SIG-M5 (cell line): ENCODE measurements at regions not wholly inside any gene's neighbourhood (a gene's known extent, or its start where the extent isn't known, plus 50 kb on each side); places are given as distances from the start of the nearest gene placed in this dataset.
"Not testable (repeated sequence)": the region's sequence is repeated elsewhere in the genome, so short reads cannot be mapped to it uniquely, and the experiment has no call there.

Experiments
- DNase-seq: peaks from one replicate; lab custom pipeline; 2025; lab: John Stamatoyannopoulos, UW

DNA sequence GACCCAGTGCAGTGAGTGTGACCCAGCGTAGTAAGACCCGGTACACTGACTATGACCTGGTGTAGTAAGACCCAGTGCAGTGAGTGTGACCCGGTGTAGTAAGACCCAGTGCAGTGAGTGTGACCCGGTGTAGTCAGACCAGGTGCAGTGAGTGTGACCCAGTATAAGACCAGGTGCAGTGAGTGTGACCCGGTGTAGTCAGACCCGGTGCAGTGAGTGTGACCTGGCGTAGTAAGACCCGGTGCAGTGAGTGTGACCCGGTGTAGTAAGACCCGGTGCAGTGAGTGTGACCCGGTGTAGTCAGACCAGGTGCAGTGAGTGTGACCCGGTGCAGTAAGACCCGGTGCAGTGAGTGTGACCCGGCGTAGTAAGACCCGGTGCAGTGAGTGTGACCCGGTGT is 134.2 kb upstream of the SFSWAP start:
- not testable (repeated sequence) for DNase-seq

DNA sequence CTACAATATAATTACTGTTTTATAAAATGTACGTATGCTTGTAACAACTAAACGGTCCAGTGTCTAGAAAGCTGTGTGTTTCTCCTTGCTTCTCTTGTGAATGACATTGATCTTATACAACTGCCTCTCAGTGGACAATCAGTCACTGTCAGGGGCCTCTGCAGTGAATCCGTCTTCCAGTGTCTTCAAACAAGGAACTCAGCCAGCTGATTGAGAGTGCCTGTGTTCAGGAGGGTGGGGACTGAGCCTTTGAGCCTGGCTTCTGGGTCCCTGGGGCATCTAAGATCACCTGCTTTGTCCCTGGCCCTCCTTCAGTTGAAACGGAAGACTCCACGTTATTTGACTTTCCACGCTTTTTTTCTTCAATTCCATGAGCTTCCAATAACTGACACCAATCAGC is 133.1 kb upstream of the SFSWAP start:
- no peak for DNase-seq

GRCh38 chr12:131578828-131579470 is 131.9 kb upstream of the SFSWAP start:
- DNase-seq = no peak

DNA sequence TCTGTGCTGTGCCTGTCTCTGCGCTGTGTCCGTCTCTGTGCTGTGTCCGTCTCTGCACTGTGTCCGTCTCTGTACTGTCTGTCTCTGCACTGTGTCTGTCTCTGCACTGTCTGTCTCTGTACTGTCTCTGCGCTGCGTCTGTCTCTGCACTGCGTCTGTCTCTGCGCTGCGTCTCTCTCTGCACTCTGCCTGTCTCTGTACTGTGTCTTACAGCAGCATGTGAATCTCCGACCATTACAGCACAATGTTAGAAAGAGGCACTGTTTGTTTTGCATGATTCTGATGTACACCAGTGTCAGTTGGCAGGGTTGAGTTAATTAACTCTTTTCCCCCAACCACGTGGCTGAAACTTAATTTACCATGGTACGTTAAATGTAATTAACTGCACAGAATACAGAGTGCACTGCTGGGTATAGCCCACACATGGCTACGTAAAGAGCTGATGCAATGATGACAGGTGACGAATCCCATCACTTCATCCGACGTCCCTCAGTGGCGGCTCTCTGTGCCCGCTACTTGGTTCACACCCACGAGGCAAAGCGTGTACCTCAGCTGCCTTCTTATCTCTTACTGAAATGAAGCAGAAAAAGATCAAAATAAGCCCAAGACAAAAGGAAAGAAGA is 127.7 kb upstream of the SFSWAP start:
- DNase-seq = no peak

- no peak for DNase-seq
Observed at GRCh38 chr12:131586269-131586668, 124.6 kb upstream of the SFSWAP start.

GRCh38 chr12:131586761-131587160 is 124.1 kb upstream of the SFSWAP start:
- DNase-seq = no peak

- DNase-seq = no peak
Observed at GRCh38 chr12:131587565-131587964, 123.3 kb upstream of the SFSWAP start.

- no peak for DNase-seq
Observed at GRCh38 chr12:131589221-131589897, 121.5 kb upstream of the SFSWAP start.

DNA sequence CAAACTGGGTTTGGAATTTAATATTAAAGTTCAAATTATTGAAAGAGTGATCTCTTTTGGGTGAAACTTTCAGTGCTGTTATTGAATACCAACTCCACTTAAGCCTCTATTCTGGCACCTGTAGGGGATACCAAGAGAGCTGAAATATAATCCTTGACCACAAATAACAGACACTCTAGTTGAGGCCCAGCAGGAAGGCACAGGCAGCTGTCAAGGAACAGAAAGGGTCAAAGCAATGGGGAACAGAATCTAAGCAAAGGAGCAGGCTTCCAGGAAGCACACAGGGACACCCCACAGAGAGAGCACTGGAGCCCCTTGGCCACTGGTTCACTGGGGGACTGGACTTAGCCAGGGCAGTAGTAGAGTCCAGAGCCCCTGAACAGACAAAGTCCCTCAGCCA is 120.9 kb upstream of the SFSWAP start:
- DNase-seq = no peak

- no peak for DNase-seq
Observed at GRCh38 chr12:131591136-131591535, 119.8 kb upstream of the SFSWAP start.

- DNase-seq = no peak
Observed at GRCh38 chr12:131591714-131592709, 118.9 kb upstream of the SFSWAP start.

GRCh38 chr12:131592972-131593371 is 117.9 kb upstream of the SFSWAP start:
- no peak for DNase-seq

GRCh38 chr12:131593406-131593805 is 117.5 kb upstream of the SFSWAP start:
- DNase-seq = no peak

DNA sequence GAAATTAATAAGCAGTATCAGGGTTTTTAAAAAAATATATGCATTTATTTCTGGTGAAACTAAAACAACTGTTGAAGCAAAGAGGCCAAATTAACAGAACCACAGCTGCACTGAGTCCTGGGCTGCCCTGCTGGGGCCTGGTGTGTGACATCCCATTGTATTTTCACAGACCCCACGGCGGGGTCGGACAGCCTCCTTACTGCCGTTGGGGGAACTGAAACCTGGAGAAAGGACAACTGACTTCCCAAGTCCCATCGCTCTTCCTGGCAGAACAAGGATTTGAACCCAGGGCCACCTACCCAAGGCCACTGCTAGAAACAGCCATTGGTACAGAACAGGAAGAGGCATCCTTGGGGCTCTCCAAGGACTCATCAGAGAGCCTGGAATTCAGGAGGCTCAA is 114.8 kb upstream of the SFSWAP start:
- DNase-seq = no peak

DNA sequence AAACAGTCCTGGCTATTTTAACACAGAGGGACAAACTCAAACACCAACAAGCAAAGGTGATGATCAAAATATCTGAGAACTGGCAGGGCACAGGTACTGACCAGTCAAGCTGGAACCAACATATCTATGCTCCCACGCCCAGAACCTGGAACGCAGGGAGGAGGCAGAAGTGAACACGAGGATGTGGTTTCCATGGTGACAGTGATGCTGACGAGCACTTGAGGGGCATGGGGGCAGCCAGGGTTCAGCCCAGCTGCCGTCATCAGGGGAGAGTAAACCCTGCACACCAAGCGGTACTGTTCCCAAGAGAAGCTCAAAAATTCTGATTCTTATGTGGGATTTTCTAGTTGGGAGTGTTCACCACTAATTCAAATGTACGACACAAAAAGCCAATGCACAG is 113.6 kb upstream of the SFSWAP start:
- DNase-seq = no peak

- DNase-seq = no peak
Observed at GRCh38 chr12:131598717-131599116, 112.2 kb upstream of the SFSWAP start.

GRCh38 chr12:131599190-131600159 is 111.4 kb upstream of the SFSWAP start:
- DNase-seq = no peak

DNA sequence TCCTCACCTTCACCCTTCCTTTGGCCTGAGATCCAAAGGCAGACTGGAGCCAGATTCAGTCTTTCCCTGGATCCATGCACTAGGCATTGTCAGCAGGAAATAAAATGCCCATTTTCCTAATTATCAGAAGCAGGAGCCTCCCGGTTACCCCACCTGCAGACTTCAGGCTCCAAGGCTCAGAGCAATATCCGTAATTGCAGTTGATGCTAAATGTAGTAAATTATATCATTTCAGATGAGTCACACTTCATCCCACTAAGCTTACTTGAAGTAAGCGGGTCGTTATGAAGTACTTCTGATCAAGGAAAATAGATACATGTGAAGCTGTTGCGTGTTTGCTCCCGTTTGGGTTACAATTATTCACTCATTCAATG is 110.7 kb upstream of the SFSWAP start:
- DNase-seq = no peak

GRCh38 chr12:131601499-131601898 is 109.4 kb upstream of the SFSWAP start:
- DNase-seq = not testable (repeated sequence)

DNA sequence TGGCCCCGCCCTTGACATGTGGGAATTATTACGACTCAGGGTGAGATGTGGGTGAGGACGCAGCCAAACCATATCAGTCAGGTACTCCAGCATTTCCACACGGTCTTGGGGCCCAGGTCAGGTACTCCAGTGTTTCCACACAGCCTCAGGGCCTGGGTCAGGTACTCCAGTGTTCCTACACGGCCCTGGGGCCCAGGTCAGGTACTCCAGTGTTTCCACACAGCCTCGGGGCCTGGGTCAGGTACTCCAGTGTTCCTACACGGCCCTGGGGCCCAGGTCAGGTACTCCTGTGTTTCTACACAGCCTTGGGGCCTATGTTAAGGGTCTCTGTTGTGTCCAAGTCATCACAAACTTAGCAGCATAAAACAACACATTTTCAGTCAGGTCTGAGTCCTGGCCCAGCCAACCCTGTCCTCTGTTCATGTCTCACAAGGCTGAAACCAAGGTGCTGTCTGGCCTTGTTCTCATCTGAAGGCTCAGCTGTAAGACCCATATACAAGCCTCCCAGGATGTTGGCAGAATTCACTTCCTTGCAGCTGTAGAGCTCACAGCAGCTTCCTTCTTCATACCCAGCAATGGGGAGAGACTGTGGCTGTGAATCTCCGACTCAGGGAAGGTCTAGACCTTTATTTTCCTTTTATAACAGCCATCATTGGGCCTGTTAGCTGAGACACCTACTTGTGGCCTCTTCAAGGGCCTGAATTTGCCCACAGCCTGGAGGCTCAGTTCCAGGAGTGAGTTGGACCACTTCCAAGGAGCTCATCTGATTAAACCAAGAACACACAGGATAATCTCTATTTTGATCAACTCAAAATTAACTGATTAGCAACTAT is 107.6 kb upstream of the SFSWAP start:
- DNase-seq = no peak
